ENCODE measurements at regions not wholly inside any gene's neighbourhood (a gene's known extent, or its start where the extent isn't known, plus 50 kb on each side); places are given as distances from the start of the nearest gene placed in this dataset.

DNA sequence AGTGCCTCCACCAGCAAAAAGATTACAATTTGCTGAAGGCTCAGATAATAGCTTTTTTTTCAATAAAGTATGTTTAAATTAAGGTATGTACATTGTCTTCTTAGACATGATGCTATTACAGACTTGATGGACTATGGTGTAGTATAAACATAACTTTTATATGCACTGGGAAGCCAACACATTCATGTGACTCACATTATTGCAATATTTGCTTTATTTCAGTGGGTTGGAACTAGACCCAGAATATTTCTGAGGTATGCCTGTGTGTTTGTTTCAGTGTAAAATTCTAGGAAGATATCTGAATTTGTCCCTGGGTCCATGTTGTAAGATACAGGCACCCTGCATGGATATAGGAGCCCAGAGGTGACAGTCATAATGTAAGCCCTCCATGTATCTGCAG lies 120.0 kb upstream of the BDNF start:
- H3K4me1 ChIP-seq (ENCODE audit: control insufficient read depth in 4 of 4, insufficient read depth in 4 of 4, low read length in 3 of 4) = no peaks in the 10 kb centered on the region
- H3K27me3 ChIP-seq (ENCODE audit: control insufficient read depth in 4 of 4, insufficient read depth in 4 of 4, low read length in 3 of 4) = no peaks in the 10 kb centered on the region
- no peaks in the 10 kb centered on the region for H3K36me3 ChIP-seq (ENCODE audit: control insufficient read depth in 4 of 4, insufficient read depth in 3 of 4, low read depth in 1 of 4, low read length in 3 of 4)
- no peak overlapping the region for H3K27ac ChIP-seq (ENCODE audit: low read depth in 1 of 2, low read length in 2 of 2)
- H3K9me3 ChIP-seq (ENCODE audit: control insufficient read depth in 4 of 4, low read length in 3 of 4) = no peaks in the 10 kb centered on the region
- H3K4me3 ChIP-seq (ENCODE audit: low read depth in 1 of 3, low read length in 3 of 3) = no peak overlapping the region
- DNase-seq (ENCODE audit: low spot score) = no peak
- TF ChIP-seq HNF4A (conservative IDR thresholded peaks at IDR 0.05) = no peak
- TF ChIP-seq RAD21 (IDR thresholded peaks at IDR 0.05) = no peak
- TF ChIP-seq GABPA (IDR thresholded peaks at IDR 0.05 in 1 of 2, conservative IDR thresholded peaks at IDR 0.05 in 1 of 2) = no peak
- H3K9ac ChIP-seq (ENCODE audit: low read depth in 1 of 2, low read length in 2 of 2) = no peak overlapping the region

DNA sequence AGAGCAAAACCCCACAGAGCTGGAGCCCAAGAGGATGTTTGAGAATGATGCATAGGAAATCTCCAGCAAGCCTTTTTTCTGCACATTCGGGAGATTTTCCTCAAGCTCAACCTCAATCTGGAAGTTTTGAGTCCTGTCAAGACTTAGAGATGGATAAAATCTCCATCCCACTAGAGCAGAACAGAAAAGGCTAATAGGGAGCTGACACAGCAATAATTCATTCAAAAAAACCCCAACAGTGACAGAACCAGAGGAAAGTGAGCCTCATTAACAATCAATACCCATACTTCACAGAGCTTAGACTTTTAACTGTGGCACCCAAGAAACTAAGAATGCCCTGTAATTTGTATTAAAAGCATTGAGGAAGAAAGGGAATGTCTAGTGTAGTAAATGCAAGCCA lies 115.9 kb upstream of the BDNF start:
- no peak for TF ChIP-seq SP1 (IDR thresholded peaks at IDR 0.05)
- TF ChIP-seq, protein P1, sequence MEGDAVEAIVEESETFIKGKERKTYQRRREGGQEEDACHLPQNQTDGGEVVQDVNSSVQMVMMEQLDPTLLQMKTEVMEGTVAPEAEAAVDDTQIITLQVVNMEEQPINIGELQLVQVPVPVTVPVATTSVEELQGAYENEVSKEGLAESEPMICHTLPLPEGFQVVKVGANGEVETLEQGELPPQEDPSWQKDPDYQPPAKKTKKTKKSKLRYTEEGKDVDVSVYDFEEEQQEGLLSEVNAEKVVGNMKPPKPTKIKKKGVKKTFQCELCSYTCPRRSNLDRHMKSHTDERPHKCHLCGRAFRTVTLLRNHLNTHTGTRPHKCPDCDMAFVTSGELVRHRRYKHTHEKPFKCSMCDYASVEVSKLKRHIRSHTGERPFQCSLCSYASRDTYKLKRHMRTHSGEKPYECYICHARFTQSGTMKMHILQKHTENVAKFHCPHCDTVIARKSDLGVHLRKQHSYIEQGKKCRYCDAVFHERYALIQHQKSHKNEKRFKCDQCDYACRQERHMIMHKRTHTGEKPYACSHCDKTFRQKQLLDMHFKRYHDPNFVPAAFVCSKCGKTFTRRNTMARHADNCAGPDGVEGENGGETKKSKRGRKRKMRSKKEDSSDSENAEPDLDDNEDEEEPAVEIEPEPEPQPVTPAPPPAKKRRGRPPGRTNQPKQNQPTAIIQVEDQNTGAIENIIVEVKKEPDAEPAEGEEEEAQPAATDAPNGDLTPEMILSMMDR (IDR thresholded peaks at IDR 0.05; ENCODE audit: low read depth, low read length, missing input control) = no peak
- TF ChIP-seq, protein P2, sequence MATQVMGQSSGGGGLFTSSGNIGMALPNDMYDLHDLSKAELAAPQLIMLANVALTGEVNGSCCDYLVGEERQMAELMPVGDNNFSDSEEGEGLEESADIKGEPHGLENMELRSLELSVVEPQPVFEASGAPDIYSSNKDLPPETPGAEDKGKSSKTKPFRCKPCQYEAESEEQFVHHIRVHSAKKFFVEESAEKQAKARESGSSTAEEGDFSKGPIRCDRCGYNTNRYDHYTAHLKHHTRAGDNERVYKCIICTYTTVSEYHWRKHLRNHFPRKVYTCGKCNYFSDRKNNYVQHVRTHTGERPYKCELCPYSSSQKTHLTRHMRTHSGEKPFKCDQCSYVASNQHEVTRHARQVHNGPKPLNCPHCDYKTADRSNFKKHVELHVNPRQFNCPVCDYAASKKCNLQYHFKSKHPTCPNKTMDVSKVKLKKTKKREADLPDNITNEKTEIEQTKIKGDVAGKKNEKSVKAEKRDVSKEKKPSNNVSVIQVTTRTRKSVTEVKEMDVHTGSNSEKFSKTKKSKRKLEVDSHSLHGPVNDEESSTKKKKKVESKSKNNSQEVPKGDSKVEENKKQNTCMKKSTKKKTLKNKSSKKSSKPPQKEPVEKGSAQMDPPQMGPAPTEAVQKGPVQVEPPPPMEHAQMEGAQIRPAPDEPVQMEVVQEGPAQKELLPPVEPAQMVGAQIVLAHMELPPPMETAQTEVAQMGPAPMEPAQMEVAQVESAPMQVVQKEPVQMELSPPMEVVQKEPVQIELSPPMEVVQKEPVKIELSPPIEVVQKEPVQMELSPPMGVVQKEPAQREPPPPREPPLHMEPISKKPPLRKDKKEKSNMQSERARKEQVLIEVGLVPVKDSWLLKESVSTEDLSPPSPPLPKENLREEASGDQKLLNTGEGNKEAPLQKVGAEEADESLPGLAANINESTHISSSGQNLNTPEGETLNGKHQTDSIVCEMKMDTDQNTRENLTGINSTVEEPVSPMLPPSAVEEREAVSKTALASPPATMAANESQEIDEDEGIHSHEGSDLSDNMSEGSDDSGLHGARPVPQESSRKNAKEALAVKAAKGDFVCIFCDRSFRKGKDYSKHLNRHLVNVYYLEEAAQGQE (IDR thresholded peaks at IDR 0.05) = no peak
- no peak for TF ChIP-seq JUND (IDR thresholded peaks at IDR 0.05)
- no peak for TF ChIP-seq EGR1 (IDR thresholded peaks at IDR 0.05; ENCODE audit: low read depth in 2 of 2)
- TF ChIP-seq RXRA (IDR thresholded peaks at IDR 0.05) = no peak
- no peak for TF ChIP-seq HNF4G (IDR thresholded peaks at IDR 0.05)
- TF ChIP-seq, protein P3, sequence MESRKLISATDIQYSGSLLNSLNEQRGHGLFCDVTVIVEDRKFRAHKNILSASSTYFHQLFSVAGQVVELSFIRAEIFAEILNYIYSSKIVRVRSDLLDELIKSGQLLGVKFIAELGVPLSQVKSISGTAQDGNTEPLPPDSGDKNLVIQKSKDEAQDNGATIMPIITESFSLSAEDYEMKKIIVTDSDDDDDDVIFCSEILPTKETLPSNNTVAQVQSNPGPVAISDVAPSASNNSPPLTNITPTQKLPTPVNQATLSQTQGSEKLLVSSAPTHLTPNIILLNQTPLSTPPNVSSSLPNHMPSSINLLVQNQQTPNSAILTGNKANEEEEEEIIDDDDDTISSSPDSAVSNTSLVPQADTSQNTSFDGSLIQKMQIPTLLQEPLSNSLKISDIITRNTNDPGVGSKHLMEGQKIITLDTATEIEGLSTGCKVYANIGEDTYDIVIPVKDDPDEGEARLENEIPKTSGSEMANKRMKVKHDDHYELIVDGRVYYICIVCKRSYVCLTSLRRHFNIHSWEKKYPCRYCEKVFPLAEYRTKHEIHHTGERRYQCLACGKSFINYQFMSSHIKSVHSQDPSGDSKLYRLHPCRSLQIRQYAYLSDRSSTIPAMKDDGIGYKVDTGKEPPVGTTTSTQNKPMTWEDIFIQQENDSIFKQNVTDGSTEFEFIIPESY (IDR thresholded peaks at IDR 0.05) = no peak
- TF ChIP-seq TAF1 (conservative IDR thresholded peaks at IDR 0.05) = no peak
- TF ChIP-seq, protein P4, sequence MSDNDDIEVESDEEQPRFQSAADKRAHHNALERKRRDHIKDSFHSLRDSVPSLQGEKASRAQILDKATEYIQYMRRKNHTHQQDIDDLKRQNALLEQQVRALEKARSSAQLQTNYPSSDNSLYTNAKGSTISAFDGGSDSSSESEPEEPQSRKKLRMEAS (IDR thresholded peaks at IDR 0.05) = no peak
- H3K27ac ChIP-seq (ENCODE audit: low read depth in 1 of 2, low read length in 2 of 2) = no peak overlapping the region
- WGBS = 76% methylated on average over 1 of the region's 1 CpG
- H3K4me1 ChIP-seq (ENCODE audit: control insufficient read depth in 4 of 4, insufficient read depth in 4 of 4, low read length in 3 of 4) = no peaks in the 10 kb centered on the region
- no peak for DNase-seq (ENCODE audit: low spot score)
- no peaks in the 10 kb centered on the region for H3K9me3 ChIP-seq (ENCODE audit: control insufficient read depth in 4 of 4, low read length in 3 of 4)
- no peak overlapping the region for H3K9ac ChIP-seq (ENCODE audit: low read depth in 1 of 2, low read length in 2 of 2)
- no peaks in the 10 kb centered on the region for H3K27me3 ChIP-seq (ENCODE audit: control insufficient read depth in 4 of 4, insufficient read depth in 4 of 4, low read length in 3 of 4)
- H3K4me3 ChIP-seq (ENCODE audit: low read depth in 1 of 3, low read length in 3 of 3) = no peak overlapping the region
- H3K36me3 ChIP-seq (ENCODE audit: control insufficient read depth in 4 of 4, insufficient read depth in 3 of 4, low read depth in 1 of 4, low read length in 3 of 4) = no peaks in the 10 kb centered on the region

All from liver (tissue), 8 donors.